K562 (cell line): ENCODE measurements at regions not wholly inside any gene's neighbourhood (a gene's known extent, or its start where the extent isn't known, plus 50 kb on each side); places are given as distances from the start of the nearest gene placed in this dataset.
A peak's percentile ranks its signal among the peaks of the same experiment; 100 is the strongest.

Source experiments
- ATF7 ChIP-seq: fragments of 450-650 bp; IDR thresholded peaks from 2 replicates; pipeline ENCODE4 v1.7.1; 2014; ENCODE audit warnings: mild to moderate bottlenecking, moderate library complexity
- EP400 ChIP-seq: fragments of 450-650 bp; IDR thresholded peaks from 2 replicates; pipeline ENCODE4 v1.6.1; 2017; ENCODE audit warnings: antibody characterized with exemption, mild to moderate bottlenecking, moderate library complexity
- KDM1A ChIP-seq, 2 experiments: fragments of 450-650 bp; IDR thresholded peaks; 2 replicates each; pipeline ENCODE4 v1.6.1; 2016; ENCODE audit warnings: mild to moderate bottlenecking in 2 of 2
- L3MBTL2 ChIP-seq: fragments of 450-650 bp; IDR thresholded peaks from 2 replicates; pipeline ENCODE4 v1.6.1; 2016; ENCODE audit warnings: mild to moderate bottlenecking, moderate library complexity
- MCM5 ChIP-seq: fragments of 450-650 bp; IDR thresholded peaks from 2 replicates; pipeline ENCODE4 v1.6.1; 2016; ENCODE audit warnings: low read depth
- MEF2D ChIP-seq: conservative IDR thresholded peaks from 2 replicates; pipeline ENCODE4 v1.6.1; 2016; ENCODE audit warnings: low read depth, missing genetic modification characterization, missing compliant biosample characterization
- PHTF2 ChIP-seq: fragments of 250-450 bp; sonication (Bioruptor Pico); IDR thresholded peaks from 2 replicates; pipeline ENCODE4 v1.5.0; 2021; ENCODE audit warnings: mild to moderate bottlenecking
- TEAD2 ChIP-seq: fragments of 450-650 bp; IDR thresholded peaks from 2 replicates; pipeline ENCODE4 v1.6.1; 2016; ENCODE audit warnings: missing genetic modification characterization, control low read depth, missing compliant biosample characterization
- ZNF175 ChIP-seq: fragments of 200-800 bp; sonication (Bioruptor generic); IDR thresholded peaks from 2 replicates; pipeline ENCODE4 v1.6.1; 2016; ENCODE audit warnings: low read depth, mild to moderate bottlenecking, missing genetic modification characterization, missing compliant biosample characterization
- ZNF41 ChIP-seq: fragments of 250-450 bp; sonication (Bioruptor Pico); conservative IDR thresholded peaks from 2 replicates; pipeline ENCODE4 v1.4.0; 2020; ENCODE audit warnings: mild to moderate bottlenecking
- TF ChIP-seq, protein P1 (sequence below): fragments of 250-450 bp; sonication (Bioruptor Pico); IDR thresholded peaks from 2 replicates; pipeline ENCODE4 v1.4.0; 2020; ENCODE audit warnings: mild to moderate bottlenecking, moderate library complexity
- TF ChIP-seq, protein P2 (sequence below): fragments of 450-650 bp; formaldehyde crosslinking; IDR thresholded peaks from 2 replicates; pipeline ENCODE4 v1.4.0; 2020; ENCODE audit warnings: mild to moderate bottlenecking, moderate library complexity
- TF ChIP-seq, protein P3 (sequence below): sonication (generic); formaldehyde crosslinking; IDR thresholded peaks from 2 replicates; pipeline ENCODE4 v1.9.0; 2022; ENCODE audit warnings: mild to moderate bottlenecking, missing genetic modification reagents
- TF ChIP-seq, protein P4 (sequence below): fragments of 250-450 bp; sonication (Bioruptor Pico); IDR thresholded peaks from 2 replicates; pipeline ENCODE4 v1.8.0; 2022; ENCODE audit warnings: moderate library complexity, mild to moderate bottlenecking, inconsistent platforms
- TF ChIP-seq, protein P5 (sequence below): sonication (generic); formaldehyde crosslinking; IDR thresholded peaks from 2 replicates; pipeline ENCODE4 v1.8.0; 2022; ENCODE audit warnings: missing genetic modification reagents, mild to moderate bottlenecking, moderate library complexity, borderline replicate concordance

DNA sequence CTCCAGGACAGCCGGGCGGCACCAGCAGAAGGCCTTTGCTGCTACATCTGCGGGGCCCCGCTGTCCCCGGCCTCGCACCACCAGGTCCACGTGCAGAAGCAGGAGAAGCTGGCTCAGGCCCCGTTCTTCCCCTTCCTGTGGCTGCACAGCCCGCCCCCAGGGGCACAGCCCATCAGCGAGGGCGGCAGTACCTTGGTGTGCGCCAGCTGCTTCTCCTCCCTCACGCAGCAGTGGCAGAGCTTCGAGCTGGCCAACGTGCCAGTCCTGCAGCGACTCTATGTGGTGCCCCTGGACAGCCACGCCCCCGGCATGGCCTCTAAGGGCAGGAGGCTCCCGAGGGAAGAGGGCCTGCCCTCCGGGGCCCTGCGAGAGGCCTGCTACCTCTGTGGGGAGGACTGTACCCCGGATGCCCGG, 58.3 kb upstream of the CIBAR2 start (continued):
- TF ChIP-seq, protein P1, sequence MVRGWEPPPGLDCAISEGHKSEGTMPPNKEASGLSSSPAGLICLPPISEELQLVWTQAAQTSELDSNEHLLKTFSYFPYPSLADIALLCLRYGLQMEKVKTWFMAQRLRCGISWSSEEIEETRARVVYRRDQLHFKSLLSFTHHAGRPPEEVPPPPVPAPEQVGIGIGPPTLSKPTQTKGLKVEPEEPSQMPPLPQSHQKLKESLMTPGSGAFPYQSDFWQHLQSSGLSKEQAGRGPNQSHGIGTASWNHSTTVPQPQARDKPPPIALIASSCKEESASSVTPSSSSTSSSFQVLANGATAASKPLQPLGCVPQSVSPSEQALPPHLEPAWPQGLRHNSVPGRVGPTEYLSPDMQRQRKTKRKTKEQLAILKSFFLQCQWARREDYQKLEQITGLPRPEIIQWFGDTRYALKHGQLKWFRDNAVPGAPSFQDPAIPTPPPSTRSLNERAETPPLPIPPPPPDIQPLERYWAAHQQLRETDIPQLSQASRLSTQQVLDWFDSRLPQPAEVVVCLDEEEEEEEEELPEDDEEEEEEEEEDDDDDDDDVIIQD: 0 out of 2 replicates have a peak, but pooled peaks have one; percentile 56
- no peak for TF ChIP-seq MCM5
- TF ChIP-seq L3MBTL2: peak; percentile 75
- no peak for TF ChIP-seq ZNF175 (CRISPR knock-in tag)
- no peak for TF ChIP-seq ZNF41 (CRISPR knock-in tag)
- no peak for TF ChIP-seq KDM1A (IDR thresholded peaks at IDR 0.05)
- no peak for TF ChIP-seq EP400
- no peak for TF ChIP-seq TEAD2
- TF ChIP-seq MEF2D (tag): no peak
- TF ChIP-seq, protein P2, sequence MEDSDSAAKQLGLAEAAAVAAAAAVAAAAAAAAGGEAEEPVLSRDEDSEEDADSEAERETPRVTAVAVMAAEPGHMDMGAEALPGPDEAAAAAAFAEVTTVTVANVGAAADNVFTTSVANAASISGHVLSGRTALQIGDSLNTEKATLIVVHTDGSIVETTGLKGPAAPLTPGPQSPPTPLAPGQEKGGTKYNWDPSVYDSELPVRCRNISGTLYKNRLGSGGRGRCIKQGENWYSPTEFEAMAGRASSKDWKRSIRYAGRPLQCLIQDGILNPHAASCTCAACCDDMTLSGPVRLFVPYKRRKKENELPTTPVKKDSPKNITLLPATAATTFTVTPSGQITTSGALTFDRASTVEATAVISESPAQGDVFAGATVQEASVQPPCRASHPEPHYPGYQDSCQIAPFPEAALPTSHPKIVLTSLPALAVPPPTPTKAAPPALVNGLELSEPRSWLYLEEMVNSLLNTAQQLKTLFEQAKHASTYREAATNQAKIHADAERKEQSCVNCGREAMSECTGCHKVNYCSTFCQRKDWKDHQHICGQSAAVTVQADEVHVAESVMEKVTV (CRISPR knock-in tag): no peak
- TF ChIP-seq, protein P3, sequence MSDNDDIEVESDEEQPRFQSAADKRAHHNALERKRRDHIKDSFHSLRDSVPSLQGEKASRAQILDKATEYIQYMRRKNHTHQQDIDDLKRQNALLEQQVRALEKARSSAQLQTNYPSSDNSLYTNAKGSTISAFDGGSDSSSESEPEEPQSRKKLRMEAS (CRISPR knock-in tag): peak; percentile 80
- TF ChIP-seq, protein P4, sequence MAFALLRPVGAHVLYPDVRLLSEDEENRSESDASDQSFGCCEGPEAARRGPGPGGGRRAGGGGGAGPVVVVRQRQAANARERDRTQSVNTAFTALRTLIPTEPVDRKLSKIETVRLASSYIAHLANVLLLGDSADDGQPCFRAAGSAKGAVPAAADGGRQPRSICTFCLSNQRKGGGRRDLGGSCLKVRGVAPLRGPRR (CRISPR knock-in tag): no peak
- TF ChIP-seq, protein P5, sequence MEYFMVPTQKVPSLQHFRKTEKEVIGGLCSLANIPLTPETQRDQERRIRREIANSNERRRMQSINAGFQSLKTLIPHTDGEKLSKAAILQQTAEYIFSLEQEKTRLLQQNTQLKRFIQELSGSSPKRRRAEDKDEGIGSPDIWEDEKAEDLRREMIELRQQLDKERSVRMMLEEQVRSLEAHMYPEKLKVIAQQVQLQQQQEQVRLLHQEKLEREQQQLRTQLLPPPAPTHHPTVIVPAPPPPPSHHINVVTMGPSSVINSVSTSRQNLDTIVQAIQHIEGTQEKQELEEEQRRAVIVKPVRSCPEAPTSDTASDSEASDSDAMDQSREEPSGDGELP (CRISPR knock-in tag): peak; percentile 17; the same call in 1 of the 2 replicates
- no peak for TF ChIP-seq PHTF2
- no peak for TF ChIP-seq ATF7
